Breast epithelium (tissue), 4 donors: ENCODE measurements at regions not wholly inside any gene's neighbourhood (a gene's known extent, or its start where the extent isn't known, plus 50 kb on each side); places are given as distances from the start of the nearest gene placed in this dataset.

Source experiments
- DNase-seq, 2 donors: peaks; one replicate each; pipeline ENCODE4 v3.0.0-alpha.2; 2019; ENCODE audit warnings: low spot score in 2 of 2
- H3K27ac ChIP-seq, 2 donors: fragments of 200-600 bp; sonication (generic) in 1 of 2; one replicate each; pipeline ENCODE4 v1.5.1; 2016 to 2019; ENCODE audit warnings: mild to moderate bottlenecking in 1 of 2
- H3K27me3 ChIP-seq, 2 donors: fragments of 200-600 bp; sonication (generic) in 1 of 2; one replicate each; pipeline versions ENCODE4 v1.5.1 to v1.6.0; 2017 to 2019; ENCODE audit warnings: control low read depth in 1 of 2, mild to moderate bottlenecking in 1 of 2
- H3K36me3 ChIP-seq: fragments of 200-600 bp; one replicate; pipeline ENCODE4 v1.5.1; 2019
- H3K4me1 ChIP-seq, 2 donors: fragments of 200-600 bp; sonication (generic); one replicate each; pipeline ENCODE4 v1.5.1; 2016 to 2019; ENCODE audit warnings: control low read depth in 1 of 2
- H3K4me3 ChIP-seq, 3 donors: fragments of 200-600 bp; sonication (generic); 1 replicate in 2 of 3; 2 replicates in 1 of 3; pipeline ENCODE4 v1.5.1; 2016 to 2019; ENCODE audit warnings: mild to moderate bottlenecking in 3 of 3, moderate library complexity in 2 of 3
- H3K9me3 ChIP-seq, 2 donors: fragments of 200-600 bp; sonication (generic) in 1 of 2; one replicate each; pipeline ENCODE4 v1.5.1; 2016 to 2019; ENCODE audit warnings: control low read depth in 1 of 2
- POLR2A ChIP-seq: fragments of 450-650 bp; IDR thresholded peaks from one replicate; pipeline ENCODE4 v1.6.1; 2016; ENCODE audit warnings: antibody characterized with exemption, mild to moderate bottlenecking, moderate library complexity
- POLR2AphosphoS5 ChIP-seq, 3 donors: sonication (generic); formaldehyde crosslinking; IDR thresholded peaks; one replicate each; pipeline ENCODE4 v1.6.1; 2017; ENCODE audit warnings: antibody characterized with exemption in 3 of 3
- intact Hi-C: fragments of 100-400 bp; cut with DNase I; formaldehyde crosslinking; loops from one replicate; pipeline ENCODE4 v1.15.1; 2023; ENCODE audit warnings: low total_unique reads
- TF ChIP-seq, protein P1 (sequence below), 3 donors: fragments of 450-650 bp; IDR thresholded peaks; one replicate each; pipeline ENCODE4 v1.5.1; 2016 to 2017; ENCODE audit warnings: antibody characterized with exemption in 3 of 3, mild to moderate bottlenecking in 3 of 3, moderate library complexity in 3 of 3

DNA sequence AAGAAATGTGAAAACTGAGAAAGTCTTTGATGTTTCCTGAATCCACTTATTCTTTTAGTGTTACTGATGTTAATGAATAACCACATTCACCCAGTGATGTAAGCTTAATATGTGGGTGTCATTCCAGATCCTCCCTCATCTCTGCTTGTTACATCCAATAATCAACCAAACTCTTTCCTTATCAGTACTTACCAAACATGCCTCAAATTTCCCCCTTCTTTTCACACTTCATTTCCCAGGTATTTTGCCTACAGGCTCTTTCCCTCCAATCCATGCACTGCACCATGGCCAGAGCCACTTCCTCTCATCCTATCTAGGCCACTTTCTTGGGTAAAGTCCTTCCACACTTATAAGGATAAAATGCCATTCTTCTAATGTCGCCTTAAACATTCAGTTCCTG lies 451.5 kb downstream of the NPIPA7 start:
- no peak for DNase-seq
- H3K4me1 ChIP-seq: no peaks in the 10 kb centered on the region
- no peak overlapping the region for H3K27ac ChIP-seq
- H3K27me3 ChIP-seq: no peaks in the 10 kb centered on the region
- no peaks in the 10 kb centered on the region for H3K9me3 ChIP-seq
- intact Hi-C loops: no loop called here
- TF ChIP-seq POLR2AphosphoS5 (IDR thresholded peaks at IDR 0.05) (no peak), POLR2A (no peak)
- TF ChIP-seq, protein P1, sequence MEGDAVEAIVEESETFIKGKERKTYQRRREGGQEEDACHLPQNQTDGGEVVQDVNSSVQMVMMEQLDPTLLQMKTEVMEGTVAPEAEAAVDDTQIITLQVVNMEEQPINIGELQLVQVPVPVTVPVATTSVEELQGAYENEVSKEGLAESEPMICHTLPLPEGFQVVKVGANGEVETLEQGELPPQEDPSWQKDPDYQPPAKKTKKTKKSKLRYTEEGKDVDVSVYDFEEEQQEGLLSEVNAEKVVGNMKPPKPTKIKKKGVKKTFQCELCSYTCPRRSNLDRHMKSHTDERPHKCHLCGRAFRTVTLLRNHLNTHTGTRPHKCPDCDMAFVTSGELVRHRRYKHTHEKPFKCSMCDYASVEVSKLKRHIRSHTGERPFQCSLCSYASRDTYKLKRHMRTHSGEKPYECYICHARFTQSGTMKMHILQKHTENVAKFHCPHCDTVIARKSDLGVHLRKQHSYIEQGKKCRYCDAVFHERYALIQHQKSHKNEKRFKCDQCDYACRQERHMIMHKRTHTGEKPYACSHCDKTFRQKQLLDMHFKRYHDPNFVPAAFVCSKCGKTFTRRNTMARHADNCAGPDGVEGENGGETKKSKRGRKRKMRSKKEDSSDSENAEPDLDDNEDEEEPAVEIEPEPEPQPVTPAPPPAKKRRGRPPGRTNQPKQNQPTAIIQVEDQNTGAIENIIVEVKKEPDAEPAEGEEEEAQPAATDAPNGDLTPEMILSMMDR (IDR thresholded peaks at IDR 0.05): no peak
- no peaks in the 10 kb centered on the region for H3K36me3 ChIP-seq
- H3K4me3 ChIP-seq: no peak overlapping the region

DNA sequence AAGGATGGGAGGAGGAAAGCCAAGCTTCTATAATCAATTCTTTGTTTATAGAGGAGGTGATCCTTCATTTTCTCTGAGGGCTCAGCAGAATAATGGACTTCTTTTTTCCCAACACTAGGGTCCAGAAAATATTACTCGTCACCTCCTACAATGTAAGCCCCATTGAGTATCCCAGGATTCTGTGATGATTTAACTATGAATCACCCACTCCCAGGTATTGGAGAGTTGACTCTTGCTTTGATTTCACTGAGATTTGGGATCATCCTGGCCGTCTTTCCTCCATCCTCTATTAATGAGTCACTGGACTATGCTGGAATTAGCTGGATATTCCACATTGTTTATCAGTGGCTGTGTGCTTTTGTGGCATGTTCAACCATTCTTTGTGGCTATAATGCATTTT lies 452.0 kb downstream of the NPIPA7 start:
- Histone ChIP-seq H3K4me1 (no peaks in the 10 kb centered on the region), H3K27ac (no peak overlapping the region), H3K36me3 (no peaks in the 10 kb centered on the region), H3K4me3 (no peak overlapping the region), H3K9me3 (no peaks in the 10 kb centered on the region), H3K27me3 (no peaks in the 10 kb centered on the region)
- TF ChIP-seq POLR2AphosphoS5 (IDR thresholded peaks at IDR 0.05): no peak
- TF ChIP-seq, protein P1 (IDR thresholded peaks at IDR 0.05): no peak
- TF ChIP-seq POLR2A: no peak
- intact Hi-C loops: no loop called here
- DNase-seq: no peak

DNA sequence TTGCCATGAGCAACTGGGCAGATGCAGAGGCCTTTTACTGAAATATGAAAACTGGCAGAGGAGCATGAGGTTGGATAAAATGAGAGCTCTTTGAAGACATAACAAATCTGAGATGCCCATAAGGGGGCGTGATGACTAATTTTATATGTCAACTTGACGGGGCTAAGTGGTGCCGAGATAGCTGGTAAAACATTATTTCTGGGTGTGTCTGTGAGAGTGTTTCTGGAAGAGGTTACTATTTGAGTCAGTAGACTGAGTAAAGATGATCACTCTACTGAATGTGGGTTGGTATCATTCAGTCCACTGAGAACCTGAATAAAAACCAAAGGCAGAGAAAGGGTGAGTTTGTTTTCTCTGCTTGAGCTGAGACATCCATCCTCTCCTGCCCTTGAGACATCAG lies 454.2 kb downstream of the NPIPA7 start:
- TF ChIP-seq, protein P1 (IDR thresholded peaks at IDR 0.05): no peak
- TF ChIP-seq POLR2A: no peak
- TF ChIP-seq POLR2AphosphoS5 (IDR thresholded peaks at IDR 0.05): no peak
- DNase-seq: no peak
- intact Hi-C loops: no loop called here
- H3K9me3 ChIP-seq: no peaks in the 10 kb centered on the region
- no peak overlapping the region for H3K4me3 ChIP-seq
- H3K27me3 ChIP-seq: no peaks in the 10 kb centered on the region
- H3K4me1 ChIP-seq: no peaks in the 10 kb centered on the region
- H3K27ac ChIP-seq: no peak overlapping the region
- H3K36me3 ChIP-seq: no peaks in the 10 kb centered on the region

DNA sequence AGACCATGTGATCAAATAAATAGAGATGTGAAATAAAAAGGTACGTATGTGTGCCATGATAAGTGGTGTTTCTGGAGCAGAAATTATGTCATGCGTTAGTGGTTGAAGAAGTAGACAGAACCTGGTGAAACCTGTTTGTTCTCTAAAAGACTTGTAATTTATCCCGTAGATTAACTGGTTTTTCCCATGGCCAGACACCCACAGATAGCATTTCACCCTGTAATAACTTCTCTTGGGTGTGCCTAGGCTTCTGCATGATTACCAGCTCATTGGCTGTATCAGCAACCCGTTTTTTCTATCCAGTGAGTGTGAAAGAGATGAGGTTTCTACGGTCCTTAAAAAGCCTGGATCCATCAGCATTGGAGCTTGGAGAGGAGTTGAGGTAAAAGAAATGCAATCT lies 471.3 kb downstream of the NPIPA7 start:
- Histone ChIP-seq H3K27ac (no peak overlapping the region), H3K9me3 (no peaks in the 10 kb centered on the region), H3K4me3 (no peak overlapping the region), H3K36me3 (no peaks in the 10 kb centered on the region), H3K4me1 (no peaks in the 10 kb centered on the region), H3K27me3 (no peaks in the 10 kb centered on the region)
- intact Hi-C loops: no loop called here
- TF ChIP-seq POLR2AphosphoS5 (IDR thresholded peaks at IDR 0.05) (no peak), POLR2A (no peak)
- TF ChIP-seq, protein P1 (IDR thresholded peaks at IDR 0.05): no peak
- no peak for DNase-seq

DNA sequence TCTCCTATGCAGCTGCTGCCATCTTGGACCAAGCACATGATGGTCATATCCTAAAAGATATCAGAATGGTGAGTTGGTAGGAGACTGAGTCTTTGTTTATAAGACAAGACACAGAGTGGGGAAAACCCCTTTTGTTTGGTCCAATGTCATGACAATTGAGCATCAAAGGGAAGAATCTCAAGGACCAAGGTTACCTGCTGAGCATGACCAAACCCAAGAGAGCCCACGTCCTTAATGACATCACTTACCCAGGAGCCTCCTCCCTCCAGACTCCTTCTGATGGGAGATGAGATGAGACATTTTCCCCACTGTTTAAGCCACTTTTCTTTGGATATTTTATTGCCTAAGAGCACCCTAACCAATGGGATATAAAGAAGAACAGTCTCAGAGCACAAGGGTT lies 478.1 kb downstream of the NPIPA7 start:
- H3K27ac ChIP-seq: no peak overlapping the region
- TF ChIP-seq, protein P1 (IDR thresholded peaks at IDR 0.05): no peak
- TF ChIP-seq POLR2AphosphoS5 (IDR thresholded peaks at IDR 0.05) (no peak), POLR2A (no peak)
- intact Hi-C loops: no loop called here
- no peak for DNase-seq
- no peaks in the 10 kb centered on the region for H3K9me3 ChIP-seq
- H3K4me1 ChIP-seq: no peaks in the 10 kb centered on the region
- H3K27me3 ChIP-seq: peaks cover 0 to 3% of the 10 kb centered on the region in 2 donors
- no peaks in the 10 kb centered on the region for H3K36me3 ChIP-seq
- no peak overlapping the region for H3K4me3 ChIP-seq
